ENCODE measurements at regions not wholly inside any gene's neighbourhood (a gene's known extent, or its start where the extent isn't known, plus 50 kb on each side); places are given as distances from the start of the nearest gene placed in this dataset.
"Not testable (repeated sequence)": the region's sequence is repeated elsewhere in the genome, so short reads cannot be mapped to it uniquely, and the experiment has no call there.

- H3K27me3 ChIP-seq (ENCODE audit: control insufficient read depth, insufficient read depth, low read length) = no peaks in the 10 kb centered on the region
- no peak overlapping the region for H3K4me3 ChIP-seq (ENCODE audit: low read length)
- H3K4me1 ChIP-seq (ENCODE audit: control insufficient read depth, insufficient read depth, low read length) = no peaks in the 10 kb centered on the region
- H3K9me3 ChIP-seq (replicated peaks; ENCODE audit: low read length) = no peaks in the 10 kb centered on the region
- H3K9ac ChIP-seq (ENCODE audit: low read depth, low read length) = no peak overlapping the region
- no peak overlapping the region for H3K4me2 ChIP-seq (ENCODE audit: low read length)
- H3K36me3 ChIP-seq (ENCODE audit: insufficient read depth, low read length) = no peaks in the 10 kb centered on the region
These were observed 1805.9 kb downstream of the NCAM2 start for GRCh38 chr21:22804151-22804550.

GRCh38 chr21:22806278-22806677 lies 1808.1 kb downstream of the NCAM2 start:
- Histone ChIP-seq H3K36me3 (ENCODE audit: insufficient read depth, low read length) (no peaks in the 10 kb centered on the region), H3K4me2 (ENCODE audit: low read length) (no peak overlapping the region), H3K27me3 (ENCODE audit: control insufficient read depth, insufficient read depth, low read length) (no peaks in the 10 kb centered on the region), H3K4me3 (ENCODE audit: low read length) (no peak overlapping the region), H3K9me3 (replicated peaks; ENCODE audit: low read length) (no peaks in the 10 kb centered on the region), H3K9ac (ENCODE audit: low read depth, low read length) (no peak overlapping the region), H3K4me1 (ENCODE audit: control insufficient read depth, insufficient read depth, low read length) (no peaks in the 10 kb centered on the region)

GRCh38 chr21:22813201-22813600 lies 1815.0 kb downstream of the NCAM2 start:
- no peaks in the 10 kb centered on the region for H3K36me3 ChIP-seq (ENCODE audit: insufficient read depth, low read length)
- no peaks in the 10 kb centered on the region for H3K9me3 ChIP-seq (replicated peaks; ENCODE audit: low read length)
- H3K4me3 ChIP-seq (ENCODE audit: low read length) = no peak overlapping the region

GRCh38 chr21:22818681-22819485 lies 1820.7 kb downstream of the NCAM2 start:
- H3K4me3 ChIP-seq (ENCODE audit: low read length); H3K4me1 ChIP-seq (ENCODE audit: control insufficient read depth, insufficient read depth, low read length); H3K9ac ChIP-seq (ENCODE audit: low read depth, low read length); H3K27me3 ChIP-seq (ENCODE audit: control insufficient read depth, insufficient read depth, low read length); H3K4me2 ChIP-seq (ENCODE audit: low read length); H3K9me3 ChIP-seq (replicated peaks; ENCODE audit: low read length); H3K36me3 ChIP-seq (ENCODE audit: insufficient read depth, low read length): not testable (repeated sequence)

More at GRCh38 chr21:22813201-22813600, 1815.0 kb downstream of the NCAM2 start:
- no peak overlapping the region for H3K4me2 ChIP-seq (ENCODE audit: low read length)
- no peak overlapping the region for H3K9ac ChIP-seq (ENCODE audit: low read depth, low read length)
- no peaks in the 10 kb centered on the region for H3K27me3 ChIP-seq (ENCODE audit: control insufficient read depth, insufficient read depth, low read length)
- H3K4me1 ChIP-seq (ENCODE audit: control insufficient read depth, insufficient read depth, low read length) = no peaks in the 10 kb centered on the region

- Histone ChIP-seq H3K4me3 (ENCODE audit: low read length) (no peak overlapping the region), H3K9ac (ENCODE audit: low read depth, low read length) (no peak overlapping the region), H3K27me3 (ENCODE audit: control insufficient read depth, insufficient read depth, low read length) (no peaks in the 10 kb centered on the region), H3K4me1 (ENCODE audit: control insufficient read depth, insufficient read depth, low read length) (no peaks in the 10 kb centered on the region), H3K36me3 (ENCODE audit: insufficient read depth, low read length) (no peaks in the 10 kb centered on the region), H3K9me3 (replicated peaks; ENCODE audit: low read length) (no peaks in the 10 kb centered on the region), H3K4me2 (ENCODE audit: low read length) (no peak overlapping the region)
These were observed 1829.2 kb downstream of the NCAM2 start for GRCh38 chr21:22827422-22827821.

- Histone ChIP-seq H3K4me1 (ENCODE audit: control insufficient read depth, insufficient read depth, low read length) (no peaks in the 10 kb centered on the region), H3K4me2 (ENCODE audit: low read length) (no peak overlapping the region), H3K36me3 (ENCODE audit: insufficient read depth, low read length) (no peaks in the 10 kb centered on the region), H3K9me3 (replicated peaks; ENCODE audit: low read length) (no peaks in the 10 kb centered on the region), H3K27me3 (ENCODE audit: control insufficient read depth, insufficient read depth, low read length) (no peaks in the 10 kb centered on the region), H3K4me3 (ENCODE audit: low read length) (no peak overlapping the region), H3K9ac (ENCODE audit: low read depth, low read length) (no peak overlapping the region)
These were observed 1844.7 kb downstream of the NCAM2 start for GRCh38 chr21:22842875-22843274.

- Histone ChIP-seq H3K27me3 (ENCODE audit: control insufficient read depth, insufficient read depth, low read length) (no peaks in the 10 kb centered on the region), H3K9me3 (replicated peaks; ENCODE audit: low read length) (no peaks in the 10 kb centered on the region), H3K9ac (ENCODE audit: low read depth, low read length) (no peak overlapping the region), H3K4me2 (ENCODE audit: low read length) (no peak overlapping the region), H3K36me3 (ENCODE audit: insufficient read depth, low read length) (no peaks in the 10 kb centered on the region), H3K4me3 (ENCODE audit: low read length) (no peak overlapping the region), H3K4me1 (ENCODE audit: control insufficient read depth, insufficient read depth, low read length) (no peaks in the 10 kb centered on the region)
These were observed 1857.4 kb downstream of the NCAM2 start for GRCh38 chr21:22855581-22855980.

GRCh38 chr21:22871692-22872091 lies 1873.5 kb downstream of the NCAM2 start:
- Histone ChIP-seq H3K4me1 (ENCODE audit: control insufficient read depth, insufficient read depth, low read length) (no peaks in the 10 kb centered on the region), H3K4me3 (ENCODE audit: low read length) (no peak overlapping the region), H3K4me2 (ENCODE audit: low read length) (no peak overlapping the region), H3K9ac (ENCODE audit: low read depth, low read length) (no peak overlapping the region), H3K27me3 (ENCODE audit: control insufficient read depth, insufficient read depth, low read length) (no peaks in the 10 kb centered on the region), H3K36me3 (ENCODE audit: insufficient read depth, low read length) (no peaks in the 10 kb centered on the region), H3K9me3 (replicated peaks; ENCODE audit: low read length) (no peaks in the 10 kb centered on the region)

- H3K4me2 ChIP-seq (ENCODE audit: low read length) = no peak overlapping the region
- no peaks in the 10 kb centered on the region for H3K36me3 ChIP-seq (ENCODE audit: insufficient read depth, low read length)
- H3K4me3 ChIP-seq (ENCODE audit: low read length) = no peak overlapping the region
- H3K9ac ChIP-seq (ENCODE audit: low read depth, low read length) = no peak overlapping the region
- no peaks in the 10 kb centered on the region for H3K9me3 ChIP-seq (replicated peaks; ENCODE audit: low read length)
- H3K27me3 ChIP-seq (ENCODE audit: control insufficient read depth, insufficient read depth, low read length) = peaks cover 4% of the 10 kb centered on the region
- H3K4me1 ChIP-seq (ENCODE audit: control insufficient read depth, insufficient read depth, low read length) = no peaks in the 10 kb centered on the region
These were observed 1882.4 kb downstream of the NCAM2 start for GRCh38 chr21:22880573-22880972.

- Histone ChIP-seq H3K4me3 (ENCODE audit: low read length) (no peak overlapping the region), H3K27me3 (ENCODE audit: control insufficient read depth, insufficient read depth, low read length) (peaks cover 4% of the 10 kb centered on the region), H3K4me2 (ENCODE audit: low read length) (no peak overlapping the region), H3K9me3 (replicated peaks; ENCODE audit: low read length) (no peaks in the 10 kb centered on the region), H3K9ac (ENCODE audit: low read depth, low read length) (no peak overlapping the region), H3K4me1 (ENCODE audit: control insufficient read depth, insufficient read depth, low read length) (no peaks in the 10 kb centered on the region), H3K36me3 (ENCODE audit: insufficient read depth, low read length) (no peaks in the 10 kb centered on the region)
These were observed 1882.9 kb downstream of the NCAM2 start for GRCh38 chr21:22881131-22881530.

- Histone ChIP-seq H3K9me3 (replicated peaks; ENCODE audit: low read length) (no peaks in the 10 kb centered on the region), H3K4me1 (ENCODE audit: control insufficient read depth, insufficient read depth, low read length) (no peaks in the 10 kb centered on the region), H3K4me3 (ENCODE audit: low read length) (no peak overlapping the region), H3K27me3 (ENCODE audit: control insufficient read depth, insufficient read depth, low read length) (no peaks in the 10 kb centered on the region), H3K36me3 (ENCODE audit: insufficient read depth, low read length) (no peaks in the 10 kb centered on the region), H3K4me2 (ENCODE audit: low read length) (no peak overlapping the region), H3K9ac (ENCODE audit: low read depth, low read length) (no peak overlapping the region)
These were observed 1886.9 kb downstream of the NCAM2 start for GRCh38 chr21:22885079-22885478.

- H3K27me3 ChIP-seq (ENCODE audit: control insufficient read depth, insufficient read depth, low read length) = no peaks in the 10 kb centered on the region
- H3K4me2 ChIP-seq (ENCODE audit: low read length) = no peak overlapping the region
- H3K4me1 ChIP-seq (ENCODE audit: control insufficient read depth, insufficient read depth, low read length) = no peaks in the 10 kb centered on the region
- H3K36me3 ChIP-seq (ENCODE audit: insufficient read depth, low read length) = no peaks in the 10 kb centered on the region
- H3K4me3 ChIP-seq (ENCODE audit: low read length) = no peak overlapping the region
- H3K9ac ChIP-seq (ENCODE audit: low read depth, low read length) = no peak overlapping the region
- H3K9me3 ChIP-seq (replicated peaks; ENCODE audit: low read length) = no peaks in the 10 kb centered on the region
These were observed 1887.4 kb downstream of the NCAM2 start for GRCh38 chr21:22885614-22886013.
